HG02852 (cell line): ENCODE measurements at regions not wholly inside any gene's neighbourhood (a gene's known extent, or its start where the extent isn't known, plus 50 kb on each side); places are given as distances from the start of the nearest gene placed in this dataset.
A peak's percentile ranks its signal among the peaks of the same experiment; 100 is the strongest.
"Not testable (repeated sequence)": the region's sequence is repeated elsewhere in the genome, so short reads cannot be mapped to it uniquely, and the experiment has no call there.

ENCODE experiments used
- ATAC-seq: cut with Tn5 transposase; IDR thresholded peaks from one replicate; pipeline ENCODE4 v1.9.1; 2021; ENCODE audit warnings: mild to moderate bottlenecking, moderate library complexity; ENCODE audit not compliant: unreplicated experiment

DNA sequence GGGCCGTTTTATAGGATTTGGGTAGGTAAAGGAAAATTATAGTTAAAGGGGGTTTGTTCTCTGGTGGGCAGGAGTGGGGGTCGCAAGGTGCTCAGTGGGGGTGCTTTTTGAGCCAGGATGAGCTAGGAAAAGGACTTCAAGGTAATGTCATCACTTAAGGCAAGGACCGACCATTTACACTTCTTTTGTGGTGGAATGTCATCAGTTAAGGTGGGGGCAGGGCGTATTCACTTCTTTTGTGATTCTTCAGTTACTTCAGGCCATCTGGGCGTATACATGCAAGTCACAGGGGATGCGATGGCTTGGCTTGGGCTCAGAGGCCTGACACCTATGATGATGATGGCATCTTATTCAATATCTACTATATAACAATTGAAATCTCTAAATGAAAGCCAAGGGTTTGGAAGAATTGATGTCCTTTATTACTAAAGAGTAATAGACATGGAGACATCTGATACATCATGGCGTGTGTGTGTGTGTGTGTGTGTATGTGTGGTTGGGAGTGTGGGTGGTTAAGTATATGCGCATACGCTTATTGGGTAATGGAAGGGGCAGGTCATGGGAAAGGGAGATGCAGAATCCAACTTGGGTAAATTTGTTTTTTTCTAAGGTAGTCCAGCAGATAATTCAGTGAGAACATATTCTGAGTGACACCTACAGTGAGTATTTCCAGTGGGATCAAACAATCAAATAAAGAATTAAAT is 236.9 kb upstream of the DUSP10 start:
- not testable (repeated sequence) for ATAC-seq

DNA sequence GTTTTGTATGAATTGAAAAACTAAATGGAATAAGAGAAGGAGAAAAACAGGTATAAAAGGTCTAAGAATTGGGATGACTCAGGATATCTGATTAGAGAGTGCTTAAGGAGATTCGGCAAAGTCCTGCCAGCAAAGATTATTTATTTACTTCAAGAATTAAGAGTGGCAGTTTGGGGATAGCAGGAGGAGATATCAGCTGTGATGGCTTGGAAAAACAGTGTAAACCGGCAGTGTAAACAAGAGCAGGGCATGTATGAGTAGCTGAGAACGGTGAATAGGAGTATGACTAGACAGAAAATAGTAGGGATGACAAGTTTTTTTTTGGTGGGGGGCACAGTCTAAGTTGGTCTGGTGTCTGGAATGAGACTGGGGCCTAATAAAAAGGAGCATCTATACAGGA is 231.9 kb upstream of the DUSP10 start:
- not testable (repeated sequence) for ATAC-seq

DNA sequence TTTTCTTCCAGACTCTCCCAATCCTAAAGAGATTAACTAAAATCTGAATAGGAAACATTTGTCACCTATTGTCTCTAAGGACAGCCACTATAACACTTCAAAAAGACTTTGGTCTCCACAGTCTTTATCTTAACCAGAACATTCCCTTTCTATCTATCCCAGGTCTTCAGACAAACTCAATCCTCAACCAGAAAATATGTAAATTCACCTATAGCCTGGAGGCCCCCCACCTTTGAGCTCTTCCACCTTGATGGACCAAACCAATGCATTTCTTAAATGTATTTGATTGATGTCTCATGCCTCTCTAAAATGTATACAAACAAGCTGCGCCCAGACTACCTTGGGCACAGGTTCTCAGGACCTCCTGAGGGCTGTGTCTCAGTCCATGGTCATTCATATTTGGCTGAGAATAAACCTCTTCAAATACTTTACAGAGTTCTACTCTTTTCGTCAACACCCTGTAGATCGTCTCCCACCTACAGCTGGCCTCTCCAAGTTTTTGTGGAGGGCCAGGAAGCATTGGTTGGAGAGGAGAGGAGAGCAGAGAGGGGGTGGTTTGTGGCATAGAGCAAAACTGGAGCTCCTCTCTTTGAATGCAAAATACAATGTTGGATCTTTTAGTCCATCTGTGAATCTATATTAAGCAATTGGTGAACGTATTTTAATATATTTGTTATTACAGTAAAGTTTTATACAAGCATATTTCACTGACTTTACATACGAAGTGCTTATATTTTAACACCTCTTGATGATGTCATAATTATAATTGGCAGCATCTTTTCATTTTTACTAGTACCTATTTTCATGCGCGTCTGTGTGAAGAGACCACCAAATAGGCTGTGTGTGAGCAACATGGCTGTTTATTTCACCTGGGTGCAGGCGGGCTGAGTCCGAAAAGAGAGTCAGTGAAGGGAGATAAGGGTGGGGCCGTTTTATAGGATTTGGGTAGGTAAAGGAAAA is 230.7 kb upstream of the DUSP10 start:
- no peak for ATAC-seq

DNA sequence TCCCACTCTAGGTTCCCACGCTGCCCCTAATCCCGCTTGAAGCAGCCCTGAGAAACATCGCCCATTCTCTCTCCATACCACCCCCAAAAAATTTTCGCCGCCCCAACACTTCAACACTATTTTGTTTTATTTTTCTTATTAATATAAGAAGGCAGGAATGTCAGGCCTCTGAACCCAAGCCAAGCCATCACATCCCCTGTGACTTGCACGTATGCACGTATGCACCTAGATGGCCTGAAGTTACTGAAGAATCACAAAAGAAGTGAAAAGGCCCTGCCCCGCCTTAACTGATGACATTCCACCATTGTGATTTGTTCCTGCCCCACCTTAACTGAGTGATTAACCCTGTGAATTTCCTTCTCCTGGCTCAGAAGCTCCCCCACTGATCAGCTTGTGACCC is 229.1 kb upstream of the DUSP10 start:
- not testable (repeated sequence) for ATAC-seq

DNA sequence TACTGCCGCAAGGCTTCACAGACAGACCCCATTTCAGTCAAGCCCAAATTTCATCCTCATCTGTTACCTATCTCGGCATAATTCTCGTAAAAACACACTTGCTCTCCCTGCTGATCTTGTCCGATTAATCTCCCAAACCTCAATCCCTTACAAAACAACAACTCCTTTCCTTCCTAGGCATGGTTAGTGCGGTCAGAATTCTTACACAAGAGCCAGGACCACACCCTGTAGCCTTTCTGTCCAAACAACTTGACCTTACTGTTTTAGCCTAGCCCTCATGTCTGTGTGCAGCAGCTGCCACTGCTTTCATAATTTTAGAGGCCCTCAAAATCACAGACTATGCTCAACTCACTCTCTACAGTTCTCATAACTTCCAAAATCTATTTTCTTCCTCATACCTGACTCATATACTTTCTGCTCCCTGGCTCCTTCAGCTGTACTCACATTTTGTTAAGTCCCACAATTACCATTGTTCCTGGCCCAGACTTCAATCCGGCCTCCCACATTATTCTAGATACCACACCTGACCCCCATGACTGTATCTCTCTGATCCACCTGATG is 227.5 kb upstream of the DUSP10 start:
- ATAC-seq, result not testable (repeated sequence)

DNA sequence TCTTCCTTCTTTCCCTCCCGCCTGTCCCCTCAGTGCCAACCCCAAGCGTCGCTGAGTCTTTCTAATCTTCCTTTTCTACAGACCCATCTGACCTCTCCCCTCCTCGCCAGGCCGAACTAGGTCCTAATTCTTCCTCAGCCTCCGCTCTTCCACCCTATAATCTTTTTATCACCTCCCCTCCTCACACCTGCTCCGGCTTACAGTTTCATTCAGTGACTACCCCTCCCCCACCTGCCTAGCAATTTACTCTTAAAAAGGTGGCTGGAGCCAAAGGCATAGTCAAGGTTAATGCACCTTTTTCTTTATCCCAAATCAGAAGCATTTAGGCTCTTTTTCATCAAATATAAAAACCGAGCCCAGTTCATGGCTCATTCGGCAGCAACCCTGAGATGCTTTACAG is 225.6 kb upstream of the DUSP10 start:
- ATAC-seq, result not testable (repeated sequence)

DNA sequence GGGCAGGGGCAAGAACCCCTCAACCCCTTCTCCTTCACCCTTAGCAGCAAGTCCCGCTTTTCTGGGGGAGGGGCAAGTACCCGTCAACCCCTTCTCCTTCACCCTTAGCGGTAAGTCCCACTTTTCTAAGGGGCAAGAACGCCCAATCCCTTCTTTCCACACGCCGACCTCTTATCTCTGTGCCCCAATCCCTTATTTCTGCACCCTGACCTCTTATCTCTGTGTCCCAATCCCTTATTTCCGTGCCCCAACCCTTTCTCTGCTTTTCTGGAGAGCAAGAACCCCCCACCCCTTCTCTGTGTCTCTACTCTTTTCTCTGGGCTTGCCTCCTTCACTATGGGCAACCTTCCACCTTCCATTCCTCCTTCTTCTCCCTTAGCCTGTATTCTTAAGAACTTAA is 225.0 kb upstream of the DUSP10 start:
- not testable (repeated sequence) for ATAC-seq

DNA sequence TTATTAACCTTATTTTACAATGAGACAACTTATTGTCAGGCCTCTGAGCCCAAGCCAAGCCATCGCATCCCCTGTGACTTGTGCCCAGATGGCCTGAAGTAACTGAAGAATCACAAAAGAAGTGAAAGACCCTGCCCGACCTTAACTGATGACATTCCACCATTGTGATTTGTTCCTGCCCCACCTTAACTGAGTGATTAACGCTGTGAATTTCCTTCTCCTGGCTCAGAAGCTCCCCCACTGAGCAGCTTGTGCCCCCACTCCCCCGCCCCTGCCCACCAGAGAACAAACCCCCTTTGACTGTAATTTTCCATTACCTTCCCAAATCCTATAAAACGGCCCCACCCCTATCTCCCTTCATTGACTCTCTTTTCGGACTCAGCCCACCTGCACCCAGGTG is 224.0 kb upstream of the DUSP10 start:
- not testable (repeated sequence) for ATAC-seq

DNA sequence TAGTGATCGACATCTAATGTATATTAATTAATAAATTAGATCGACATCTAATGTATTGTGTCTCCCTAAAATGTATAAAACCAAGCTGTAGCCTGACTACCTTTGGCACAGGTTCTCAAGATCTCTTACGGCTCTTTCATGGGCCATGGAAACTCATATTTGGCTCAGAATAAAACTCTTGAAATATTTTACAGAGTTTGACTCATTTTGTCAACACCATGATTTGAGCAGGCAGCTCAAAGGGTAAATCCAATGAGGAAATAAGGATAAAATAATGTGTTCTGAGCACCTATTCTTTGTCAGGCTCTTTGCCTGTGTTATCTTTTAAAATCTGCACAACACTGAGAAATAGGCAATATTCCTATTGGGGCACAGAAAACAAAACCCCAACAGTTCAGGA is 223.4 kb upstream of the DUSP10 start:
- ATAC-seq, result no peak

DNA sequence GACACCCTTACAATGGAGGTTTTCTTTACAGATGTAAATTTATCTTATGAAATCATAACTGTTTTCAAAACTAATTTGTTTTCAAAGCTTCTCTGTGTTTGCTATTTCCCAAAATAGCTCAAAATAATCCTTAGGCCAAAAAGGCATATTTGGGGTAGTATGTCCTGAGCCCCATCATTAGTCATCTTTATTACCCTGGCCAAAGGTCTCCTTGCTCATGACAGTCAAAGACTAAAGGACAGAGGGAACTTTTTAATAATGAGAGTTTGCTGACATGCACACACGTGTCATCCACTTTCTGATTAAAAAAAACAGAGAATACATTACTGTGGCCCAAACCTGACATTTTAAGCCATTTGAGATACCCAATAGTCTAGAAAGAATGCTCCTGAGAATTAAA is 221.9 kb upstream of the DUSP10 start:
- no peak for ATAC-seq

DNA sequence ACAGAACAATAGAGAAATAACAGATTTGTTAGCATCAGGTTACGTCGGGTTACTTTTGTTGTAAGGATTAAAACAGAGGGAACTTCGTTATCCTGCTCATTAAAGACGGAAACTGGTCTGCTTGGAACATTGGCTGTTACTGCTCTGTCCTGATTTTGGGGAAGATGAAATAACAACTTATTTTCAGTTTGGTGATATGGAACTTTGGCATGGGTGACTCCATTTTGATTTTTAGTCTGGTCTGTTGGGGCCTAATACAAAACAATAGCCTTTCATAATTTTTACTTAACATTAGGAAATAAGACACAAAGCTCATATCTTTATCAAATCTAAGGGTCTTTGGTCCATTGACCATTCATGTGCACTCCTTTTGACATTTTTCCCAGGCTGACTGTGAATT is 220.5 kb upstream of the DUSP10 start:
- ATAC-seq, result no peak

DNA sequence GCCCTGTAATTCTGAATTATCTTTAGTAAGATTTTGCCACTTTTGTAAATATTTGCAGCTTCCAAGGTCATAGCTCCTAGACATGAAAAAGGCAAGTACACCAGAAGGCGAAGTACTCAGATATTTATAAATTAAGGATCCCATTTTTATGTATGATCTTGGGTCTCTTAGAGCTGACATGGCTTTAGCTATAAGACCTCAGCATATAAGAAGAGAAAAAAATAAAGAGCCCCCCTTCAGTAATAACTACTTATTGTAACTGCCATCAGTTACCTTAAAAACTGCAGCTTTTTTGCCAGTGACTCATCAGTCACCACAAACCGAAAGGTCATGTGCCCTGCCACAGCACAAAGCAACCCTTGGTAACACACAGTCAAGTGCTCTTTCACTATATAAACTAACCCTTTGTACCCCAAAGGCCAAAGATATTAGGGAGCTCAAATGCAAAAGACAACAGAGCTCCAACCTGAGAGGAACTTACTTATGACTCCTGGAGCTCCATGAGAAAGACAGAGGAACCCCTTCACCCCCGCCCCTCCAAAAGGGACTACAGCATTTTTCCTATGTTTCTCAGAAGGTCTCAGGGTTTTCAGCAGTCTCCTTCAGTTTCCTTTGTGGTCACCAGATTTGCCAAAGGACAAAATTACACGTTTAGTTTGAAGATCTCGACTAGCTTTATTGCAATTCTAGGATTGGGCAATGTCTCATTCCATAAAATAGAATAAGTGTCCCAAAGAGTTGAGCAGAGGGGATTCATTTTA is 219.8 kb upstream of the DUSP10 start:
- peak; percentile 82 for ATAC-seq

DNA sequence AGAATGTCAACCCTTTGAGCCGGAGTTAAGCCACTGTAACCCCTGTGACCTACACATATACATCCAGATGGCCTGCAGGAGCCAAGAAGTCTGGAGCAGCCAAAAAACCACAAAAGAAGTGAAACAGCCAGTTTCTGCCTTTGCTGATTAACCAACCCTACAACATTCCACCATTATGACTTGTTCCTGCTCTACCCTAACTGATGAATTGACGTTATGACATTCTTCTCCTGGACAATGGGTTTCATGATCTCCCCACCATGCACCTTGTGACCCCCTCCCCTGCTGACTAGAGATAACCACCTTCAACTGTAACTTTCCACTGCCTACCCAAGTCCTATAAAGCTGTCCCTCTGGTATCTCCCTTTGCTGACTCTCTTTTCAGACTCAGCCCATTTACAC is 216.3 kb upstream of the DUSP10 start:
- not testable (repeated sequence) for ATAC-seq

DNA sequence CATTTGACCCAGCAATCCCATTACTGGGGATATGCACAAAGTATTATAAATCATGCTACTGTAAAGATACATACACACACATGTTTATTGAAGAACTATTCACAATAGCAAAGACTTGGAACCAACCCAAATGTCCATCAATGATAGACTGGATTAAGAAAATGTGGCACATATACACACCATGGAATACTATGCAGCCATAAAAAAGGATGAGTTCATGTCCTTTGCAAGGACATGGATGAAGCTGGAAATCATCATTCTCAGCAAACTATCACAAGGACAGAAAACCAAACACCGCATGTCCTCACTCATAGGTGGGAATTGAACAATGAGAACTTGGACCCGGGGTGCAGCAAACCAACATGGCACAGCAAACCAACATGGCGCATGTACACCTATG is 215.5 kb upstream of the DUSP10 start:
- ATAC-seq, result not testable (repeated sequence)

DNA sequence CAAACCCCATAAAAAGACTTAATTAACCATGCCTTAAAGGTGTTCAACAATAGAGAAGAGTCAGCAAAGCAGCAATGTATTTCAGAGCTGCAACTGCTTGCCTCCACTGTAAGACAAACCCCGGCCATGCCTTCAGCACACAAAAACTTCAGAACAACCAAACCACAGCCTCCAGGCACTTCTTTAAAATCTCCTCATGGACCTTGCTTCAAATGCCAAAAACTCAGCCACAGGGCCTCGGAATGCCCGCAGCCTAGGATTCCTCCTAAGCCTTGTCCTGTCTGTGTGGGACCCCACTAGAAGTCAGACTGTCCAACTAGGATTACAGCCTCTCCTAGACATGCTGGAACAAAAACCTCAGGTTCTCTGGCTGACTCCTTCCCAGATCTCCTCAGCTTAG is 208.1 kb upstream of the DUSP10 start:
- no peak for ATAC-seq

DNA sequence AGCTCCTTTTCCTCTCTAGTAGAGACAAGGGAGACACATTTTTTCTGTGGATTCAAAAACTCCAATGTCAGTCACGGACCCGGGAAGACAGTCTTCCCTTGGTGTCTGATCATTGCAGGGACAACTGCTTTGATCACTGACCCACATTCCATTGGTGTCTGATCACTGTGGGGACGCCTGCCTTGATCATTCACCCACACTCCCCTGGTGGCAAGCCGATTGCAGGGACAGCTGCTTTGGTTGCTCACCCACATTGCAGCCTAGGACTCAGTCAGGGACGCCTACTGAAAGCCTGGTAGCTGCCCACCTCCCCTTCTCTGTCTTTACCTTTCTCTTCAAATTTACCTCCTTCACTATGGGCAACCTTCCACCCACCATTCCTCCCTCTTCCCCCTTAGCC is 206.6 kb upstream of the DUSP10 start:
- no peak for ATAC-seq

DNA sequence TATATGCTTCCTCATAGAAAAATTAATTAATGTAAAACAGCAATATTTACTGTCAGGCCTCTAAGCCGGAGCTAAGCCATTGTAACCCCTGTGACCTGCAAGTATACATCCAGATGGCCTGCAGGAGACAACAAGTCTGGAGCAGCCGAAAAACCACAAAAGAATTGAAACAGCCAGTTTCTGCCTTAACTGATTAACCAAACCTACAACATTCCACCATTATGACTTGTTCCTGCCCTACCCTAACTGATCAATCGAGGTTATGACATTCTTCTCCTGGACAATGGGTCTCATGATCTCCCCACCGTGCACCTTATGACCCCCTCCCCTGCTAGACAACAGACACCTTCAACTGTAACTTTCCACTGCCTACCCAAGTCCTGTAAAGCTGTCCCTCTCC is 205.8 kb upstream of the DUSP10 start:
- no peak for ATAC-seq

DNA sequence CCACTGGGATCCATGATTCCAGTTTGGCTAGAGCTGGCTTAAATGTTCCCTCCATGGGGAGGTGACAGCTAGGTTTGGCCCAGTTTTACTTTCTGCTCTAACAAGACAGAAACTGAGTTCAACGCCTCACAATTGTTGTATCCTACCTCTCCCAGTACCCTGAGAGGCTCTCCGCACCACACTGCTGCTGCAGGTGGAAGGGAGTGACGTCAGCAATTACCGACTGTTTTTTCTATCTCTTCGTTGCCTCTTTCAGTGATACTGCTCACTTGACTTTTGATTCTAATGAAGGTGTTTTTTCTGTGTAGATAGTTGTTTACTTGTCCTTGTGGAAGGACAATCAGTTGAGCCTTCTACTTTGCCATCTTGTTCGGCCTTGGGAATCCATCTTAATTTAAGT is 204.9 kb upstream of the DUSP10 start:
- no peak for ATAC-seq

DNA sequence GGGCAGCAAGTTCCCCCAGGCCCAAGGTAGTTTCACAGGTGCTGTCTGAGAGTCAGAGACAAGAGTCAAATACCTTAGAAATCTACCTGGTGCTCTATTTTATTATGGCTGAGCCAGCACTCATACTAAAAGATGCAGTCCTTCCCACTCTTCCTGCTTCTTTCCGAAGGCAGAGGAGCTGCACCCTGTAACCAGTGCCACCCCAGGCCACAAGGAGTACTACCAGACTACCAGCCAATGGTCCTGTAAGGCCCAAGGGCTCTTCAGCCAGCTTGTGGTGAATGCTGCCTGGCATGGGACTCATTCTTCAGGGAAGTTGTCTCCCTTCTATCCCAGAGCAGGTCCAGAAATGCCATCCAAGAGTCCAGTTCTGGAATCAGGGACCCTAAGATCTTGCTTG is 203.8 kb upstream of the DUSP10 start:
- no peak for ATAC-seq

DNA sequence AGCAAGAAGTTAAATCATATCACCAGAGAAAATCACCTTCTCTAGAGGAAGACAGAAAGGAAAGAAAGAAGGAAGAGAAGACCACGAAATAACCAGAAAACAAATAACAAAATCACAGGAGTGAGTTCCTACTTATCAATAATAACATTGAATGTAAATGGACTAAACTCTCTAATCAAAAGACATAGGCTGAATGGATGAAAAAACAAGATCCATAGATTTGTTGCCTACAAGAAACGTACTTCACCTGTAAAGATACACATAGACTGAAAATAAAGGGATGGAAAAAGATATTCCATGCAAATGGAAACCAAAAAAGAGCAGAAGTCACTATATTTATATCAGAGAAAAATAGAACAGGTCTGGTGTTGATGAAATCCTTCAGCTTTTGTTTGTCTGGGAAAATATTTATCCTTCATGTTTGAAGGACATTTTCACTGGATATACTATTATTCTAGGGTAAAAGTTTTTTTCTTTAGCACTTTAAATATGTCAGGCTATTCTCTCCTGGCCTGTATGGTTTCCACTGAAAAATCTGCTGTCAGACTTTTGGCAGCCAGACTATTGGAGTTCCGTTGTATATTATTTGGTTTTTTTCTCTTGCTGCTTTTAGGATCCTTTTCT is 202.5 kb upstream of the DUSP10 start:
- ATAC-seq, result no peak

DNA sequence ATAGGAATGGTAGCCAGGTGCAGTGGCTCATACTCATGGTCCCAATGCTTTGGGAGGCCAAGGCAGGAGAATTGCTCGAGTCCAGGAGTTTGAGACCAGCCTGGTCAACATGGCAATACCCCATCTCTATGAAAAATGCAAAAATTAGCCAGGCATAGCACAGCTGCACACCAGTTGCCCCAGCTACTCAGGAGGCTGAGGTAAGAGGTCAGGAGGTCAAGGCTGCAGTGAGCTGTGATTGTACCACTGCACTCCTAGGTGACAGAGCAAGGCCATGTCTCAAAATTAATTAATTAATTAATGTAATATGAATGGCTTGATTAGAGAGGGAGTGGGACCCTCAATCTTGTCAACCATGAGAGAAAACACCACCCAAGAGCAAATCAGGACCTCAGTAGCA is 198.7 kb upstream of the DUSP10 start:
- no peak for ATAC-seq
